K562 (cell line): ENCODE measurements at regions not wholly inside any gene's neighbourhood (a gene's known extent, or its start where the extent isn't known, plus 50 kb on each side); places are given as distances from the start of the nearest gene placed in this dataset.

Experiments
- ATAC-seq: fragments of 200-7000 bp; cut with Tn5 transposase; 3 replicates; pipeline ENCODE4 v1.9.1; 2020; ENCODE audit warnings: moderate library complexity
- BruUV-seq: library from RNA; stranded (reverse); fragments of 400-500 nt; replicated peaks from 2 replicates; lab custom pipeline; 2021; lab: Mats Ljungman, UMichigan
- CTCF ChIA-PET: fragments of 300-600 bp; formaldehyde crosslinking; extraction: SDS; loops from one replicate; lab custom pipeline; 2021; ENCODE audit warnings: low intra/inter-chr PET ratio; lab: Yijun Ruan, JAX
- POLR2A ChIA-PET: fragments of 300-600, 350-650 bp; sonication (Branson Sonifier 250); formaldehyde crosslinking; extraction: SDS; loops from one replicate; lab custom pipeline; 2021; ENCODE audit warnings: antibody characterized with exemption, inconsistent platforms; lab: Yijun Ruan, JAX
- DNase-seq, 4 experiments: peaks; one replicate each; pipeline versions ENCODE4 v3.0.0 to v3.0.0-alpha.2; 2011 to 2018; ENCODE audit warnings: low spot score in 3 of 4, mixed read lengths in 3 of 4; ENCODE audit errors: extremely low read depth in 1 of 4
- FAIRE-seq: peaks from 2 replicates; lab custom pipeline; 2011; peaks lifted over from hg19 to GRCh38; lab: Jason Lieb, UNC
- H2AFZ ChIP-seq: 2 replicates; pipeline ENCODE4 v1.6.0; 2011; ENCODE audit warnings: low read depth, low read length, control low read depth, inconsistent platforms
- H3K27ac ChIP-seq: fragments of 200-600 bp; 3 replicates; pipeline ENCODE4 v1.8.0; 2011; ENCODE audit warnings: low read depth, mild to moderate bottlenecking, control low read depth, inconsistent platforms, low read length, moderate library complexity, mixed read lengths; ENCODE audit errors: extremely low read depth
- H3K27me3 ChIP-seq, 2 experiments: fragments of 300-600 bp in 1 of 2; 2 replicates in 1 of 2; 3 replicates in 1 of 2; pipeline versions ENCODE4 v1.6.0 to v1.8.0; 2011; ENCODE audit warnings: inconsistent platforms in 2 of 2, low read length in 2 of 2, mild to moderate bottlenecking in 1 of 2, mixed read lengths in 1 of 2, moderate library complexity in 1 of 2; ENCODE audit not compliant: control insufficient read depth in 2 of 2, insufficient read depth in 2 of 2
- H3K36me3 ChIP-seq: fragments of 300-600 bp; 3 replicates; pipeline ENCODE4 v1.8.0; 2011; ENCODE audit warnings: mild to moderate bottlenecking, low read length, inconsistent platforms; ENCODE audit not compliant: control insufficient read depth, insufficient read depth
- H3K4me1 ChIP-seq, 2 experiments: fragments of 200-600 bp in 1 of 2; replicated peaks in 1 of 2; 2 replicates in 1 of 2; 3 replicates in 1 of 2; pipeline versions ENCODE4 v1.5.1 to v1.8.0; 2011; ENCODE audit warnings: inconsistent platforms in 2 of 2, low read length in 2 of 2, mild to moderate bottlenecking in 1 of 2, mixed read lengths in 1 of 2, moderate library complexity in 1 of 2; ENCODE audit not compliant: control insufficient read depth in 2 of 2, insufficient read depth in 2 of 2
- H3K4me2 ChIP-seq: 2 replicates; pipeline ENCODE4 v1.6.1; 2011; ENCODE audit warnings: low read length, control low read depth, inconsistent platforms, mixed read lengths; ENCODE audit not compliant: insufficient read depth
- H3K4me3 ChIP-seq: fragments of 200-600 bp; sonication (generic), shearing (Covaris generic); 2 replicates; pipeline ENCODE4 v1.5.1; 2016; ENCODE audit warnings: control low read depth, inconsistent platforms
- H3K79me2 ChIP-seq: fragments of 200-600 bp; 3 replicates; pipeline ENCODE4 v1.8.0; 2011; ENCODE audit warnings: low read length, inconsistent platforms; ENCODE audit not compliant: control insufficient read depth, insufficient read depth
- H3K9ac ChIP-seq, 2 experiments: 2 replicates each; pipeline versions ENCODE4 v1.6.0 to v1.6.1; 2011; ENCODE audit warnings: low read depth in 2 of 2, low read length in 2 of 2, control low read depth in 1 of 2, inconsistent platforms in 1 of 2, mild to moderate bottlenecking in 1 of 2, mixed read lengths in 1 of 2; ENCODE audit not compliant: insufficient read depth in 1 of 2
- H3K9me1 ChIP-seq: one replicate; pipeline ENCODE4 v1.6.0; 2011; ENCODE audit warnings: inconsistent platforms, mild to moderate bottlenecking, low read length, moderate library complexity; ENCODE audit not compliant: control insufficient read depth, insufficient read depth
- H3K9me3 ChIP-seq: replicated peaks from 2 replicates; pipeline ENCODE4 v1.5.1; 2011; ENCODE audit warnings: low read depth, low read length, inconsistent platforms; ENCODE audit not compliant: control insufficient read depth, insufficient read depth
- H4K20me1 ChIP-seq: replicated peaks from 2 replicates; pipeline ENCODE4 v1.6.1; 2011; ENCODE audit warnings: low read length, inconsistent platforms, mixed read lengths; ENCODE audit not compliant: control insufficient read depth, insufficient read depth
- ATF3 ChIP-seq, 2 experiments: fragments of 450-650 bp in 1 of 2; sonication (generic) in 1 of 2; formaldehyde crosslinking in 1 of 2; IDR thresholded peaks in 1 of 2; conservative IDR thresholded peaks in 1 of 2; 2 replicates each; pipeline versions ENCODE4 v1.6.1 to v1.8.1; 2016 to 2023; ENCODE audit warnings: mild to moderate bottlenecking in 2 of 2, moderate library complexity in 2 of 2, inconsistent platforms in 1 of 2, missing genetic modification reagents in 1 of 2
- KDM2B ChIP-seq: fragments of 250-450 bp; sonication (Bioruptor Pico); IDR thresholded peaks from 2 replicates; pipeline ENCODE4 v1.8.0; 2021; ENCODE audit warnings: mild to moderate bottlenecking, moderate library complexity
- NCOA6 ChIP-seq: fragments of 450-650 bp; IDR thresholded peaks from 2 replicates; pipeline ENCODE4 v1.6.1; 2017; ENCODE audit warnings: mild to moderate bottlenecking
- PHB ChIP-seq: fragments of 250-450 bp; sonication (Bioruptor Pico); IDR thresholded peaks from 2 replicates; pipeline ENCODE4 v1.5.0; 2021
- SREBF1 ChIP-seq: fragments of 150-350 bp; IDR thresholded peaks from 2 replicates; pipeline ENCODE4 v1.6.1; 2014; ENCODE audit warnings: antibody characterized with exemption, low read depth, low read length, borderline replicate concordance
- ZNF699 ChIP-seq: fragments of 250-450 bp; sonication (Bioruptor Pico); IDR thresholded peaks from 2 replicates; pipeline ENCODE4 v1.8.0; 2021; ENCODE audit warnings: mild to moderate bottlenecking, moderate library complexity; ENCODE audit not compliant: insufficient replicate concordance
- ZNF79 ChIP-seq: fragments of 250-450 bp; sonication (Bioruptor Pico); IDR thresholded peaks from 2 replicates; pipeline ENCODE4 v1.4.0; 2020; ENCODE audit warnings: low read depth, mild to moderate bottlenecking, moderate library complexity
- WGBS: fragments of 100-300 bp; shearing (Covaris generic); methylation state at CpG from one replicate; pipeline ENCODE4 v1.1.6; 2016; ENCODE audit warnings: low coverage, mixed read lengths; ENCODE audit not compliant: insufficient coverage; ENCODE audit errors: missing lambda C conversion rate; 5-methylcytosine and 5-hydroxymethylcytosine counted together
- in situ Hi-C: fragments of 300-500 bp; cut with MboI; formaldehyde crosslinking; loops from 4 replicates; pipeline ENCODE4 v1.15.0; 2018; ENCODE audit warnings: inconsistent platforms, mixed read lengths
- intact Hi-C: fragments of 100-400 bp; cut with micrococcal nuclease; formaldehyde crosslinking; loops from 2 replicates; pipeline ENCODE4 v1.14.2; 2022

GRCh38 chr9:73239570-73240265 is 88.1 kb downstream of the ANXA1 start:
- Histone ChIP-seq H3K27me3 (no peaks in the 10 kb centered on the region), H3K4me3 (no peak overlapping the region), H3K4me1 (no peaks in the 10 kb centered on the region), H3K79me2 (no peaks in the 10 kb centered on the region), H3K4me2 (no peak overlapping the region), H3K9me3 (no peaks in the 10 kb centered on the region), H3K27ac (no peak overlapping the region), H3K36me3 (no peaks in the 10 kb centered on the region), H2AFZ (no peak overlapping the region), H3K9ac (no peak overlapping the region), H3K9me1 (no peaks in the 10 kb centered on the region), H4K20me1 (no peaks in the 10 kb centered on the region)
- in situ Hi-C loops (no loop called here), intact Hi-C loops (no loop called here)
- ChIA-PET POLR2A (no interaction called here), CTCF (no interaction called here)
- DNase-seq (no peak), FAIRE-seq (no peak), ATAC-seq (no peak)
- TF ChIP-seq ATF3 (IDR thresholded peaks at IDR 0.05) (peak; percentile 62), ATF3 (CRISPR knock-in tag; conservative IDR thresholded peaks at IDR 0.05) (no peak), NCOA6 (no peak)
- 6% methylated on average over 2 of the region's 2 CpGs for WGBS
- BruUV-seq, result no TSS peak

- no peaks in the 10 kb centered on the region for H3K79me2 ChIP-seq
- FAIRE-seq, result no peak
- no peak for TF ChIP-seq SREBF1
- no peak for TF ChIP-seq ZNF699 (CRISPR knock-in tag)
- TF ChIP-seq KDM2B, result no peak
- no peak for TF ChIP-seq PHB
- TF ChIP-seq ZNF79 (CRISPR knock-in tag), result no peak
These were observed 91.4 kb downstream of the ANXA1 start for GRCh38 chr9:73243078-73243477.

More at GRCh38 chr9:73243078-73243477, 91.4 kb downstream of the ANXA1 start:
- no peak overlapping the region for H2AFZ ChIP-seq
- DNase-seq (no peak), ATAC-seq (no peak)
- CTCF ChIA-PET, result no interaction called here
- H3K4me3 ChIP-seq, result no peak overlapping the region
- intact Hi-C loops (no loop called here), in situ Hi-C loops (no loop called here)
- H3K4me1 ChIP-seq, result no peaks in the 10 kb centered on the region
- no peak overlapping the region for H3K4me2 ChIP-seq
- no TSS peak for BruUV-seq
- no peak overlapping the region for H3K9ac ChIP-seq
- H3K9me1 ChIP-seq, result no peaks in the 10 kb centered on the region
- H3K9me3 ChIP-seq, result no peaks in the 10 kb centered on the region
- POLR2A ChIA-PET, result interaction anchor here (0.6 kb wide), 1 partner anchor 634 kb away, joined by 5 read pairs; no protein-coding TSS in a partner anchor
- no peak overlapping the region for H3K27ac ChIP-seq
- no peaks in the 10 kb centered on the region for H4K20me1 ChIP-seq
- no peaks in the 10 kb centered on the region for H3K27me3 ChIP-seq
- H3K36me3 ChIP-seq, result no peaks in the 10 kb centered on the region
- 0% methylated on average over 2 of the region's 2 CpGs for whole genome bisulfite sequencing
